Pancreas (tissue), 10 donors: ENCODE measurements at regions not wholly inside any gene's neighbourhood (a gene's known extent, or its start where the extent isn't known, plus 50 kb on each side); places are given as distances from the start of the nearest gene placed in this dataset.
A peak's percentile ranks its signal among the peaks of the same experiment; 100 is the strongest.

ENCODE experiments used
- ATAC-seq, 4 donors: fragments of 200-7000 bp; cut with Tn5 transposase; one replicate each; pipeline versions ENCODE4 v1.8.0 to v1.9.1; 2020; ENCODE audit warnings: mild to moderate bottlenecking in 4 of 4, moderate library complexity in 4 of 4
- DNase-seq, 6 donors: peaks; one replicate each; pipeline ENCODE4 v3.0.0-alpha.2; 2020
- FAIRE-seq: peaks from 2 replicates; lab custom pipeline; 2012; peaks lifted over from hg19 to GRCh38; lab: Jason Lieb, UNC
- H3K27ac ChIP-seq, 4 donors: fragments of 200-600 bp; sonication (generic); 1 replicate in 3 of 4; 2 replicates in 1 of 4; pipeline versions ENCODE4 v1.5.0 to v1.8.0; 2020
- H3K27me3 ChIP-seq, 4 donors: fragments of 200-600 bp; one replicate each; pipeline ENCODE4 v1.8.0; 2021
- H3K36me3 ChIP-seq, 3 donors: fragments of 200-600 bp; sonication (generic) in 1 of 3; one replicate each; pipeline versions ENCODE4 v1.5.0 to v1.8.0; 2020 to 2021
- H3K4me1 ChIP-seq, 3 donors: fragments of 200-600 bp; one replicate each; pipeline ENCODE4 v1.8.0; 2021
- H3K4me3 ChIP-seq, 4 donors: fragments of 200-600 bp; sonication (generic) in 2 of 4; one replicate each; pipeline versions ENCODE4 v1.5.0 to v1.8.0; 2020 to 2021
- H3K9me3 ChIP-seq, 4 donors: fragments of 200-600 bp; one replicate each; pipeline ENCODE4 v1.8.0; 2021
- CTCF ChIP-seq, 4 donors: fragments of 200-600 bp; sonication (generic) in 3 of 4; IDR thresholded peaks; one replicate each; pipeline versions ENCODE4 v1.5.0 to v1.8.0; 2021; ENCODE audit warnings: antibody characterized with exemption in 4 of 4
- WGBS, 2 donors: extraction: QIAGEN DNeasy Blood & Tissue Kit; methylation state at CpG; one replicate each; pipeline ENCODE4 v1.1.7; 2013; 5-methylcytosine and 5-hydroxymethylcytosine counted together
- intact Hi-C, 3 donors: fragments of 100-400 bp; cut with DNase I; formaldehyde crosslinking; loops; one replicate each; pipeline versions ENCODE4 v1.11.1 to v1.14.2; 2022
- donor health status: healthy with polysubstance abuse.
- donor health status: DM: no; HTN: no; CAD: no; lungs with moderate emphysema.
- donor health status: DM: no; HTN: no; CAD: no.
- donor health status: control.
- donor health status: control.
- donor health status: Bipolar disorder and iron deficiency.
- donor health status: DM: yes; HTN: yes; CAD: no.
- donor health status: DM: no; HTN: no; CAD: no.
- donor health status: DM: no; HTN: no; CAD: no.
- donor health status: DM: yes; HTN: yes; CAD: no.

- Histone ChIP-seq H3K4me1 (peaks cover 0 to 22% (median 8%) of the 10 kb centered on the region in 3 donors), H3K27me3 (no peaks in the 10 kb centered on the region), H3K9me3 (no peaks in the 10 kb centered on the region), H3K36me3 (no peaks in the 10 kb centered on the region), H3K27ac (no peak overlapping the region), H3K4me3 (no peak overlapping the region)
- ATAC-seq (no peak), DNase-seq (no peak), FAIRE-seq (no peak)
- WGBS, 2 donors, result 65 to 75% methylated on average over 3 of the region's 3 CpGs
- TF ChIP-seq CTCF (IDR thresholded peaks at IDR 0.05), result no peak
- intact Hi-C loops, result no loop called here
Measured at GRCh38 chr17:71325886-71326285, 794.9 kb upstream of the SOX9 start.

GRCh38 chr17:71327376-71328059, 793.3 kb upstream of the SOX9 start:
- WGBS, 2 donors, result 47 to 61% methylated on average over 5 of the region's 5 CpGs
- no peak for DNase-seq
- intact Hi-C loops, result no loop called here

GRCh38 chr17:71329310-71330098, 791.3 kb upstream of the SOX9 start:
- no peak for TF ChIP-seq CTCF (IDR thresholded peaks at IDR 0.05)
- peak overlapping the region in 1 of 4 donors; percentile 28 for H3K27ac ChIP-seq
- H3K27me3 ChIP-seq, result no peaks in the 10 kb centered on the region
- no peaks in the 10 kb centered on the region for H3K9me3 ChIP-seq
- ATAC-seq (peak; percentile 61 to 83 (median 80)), FAIRE-seq (no peak), DNase-seq (no peak)
- H3K4me3 ChIP-seq, result no peak overlapping the region
- whole genome bisulfite sequencing, 2 donors, result 17% methylated on average over 5 of the region's 5 CpGs
- intact Hi-C loops, result no loop called here
- no peaks in the 10 kb centered on the region for H3K36me3 ChIP-seq
- peaks cover 0 to 22% (median 8%) of the 10 kb centered on the region in 3 donors for H3K4me1 ChIP-seq

More at GRCh38 chr17:71327376-71328059, 793.3 kb upstream of the SOX9 start:
- H3K36me3 ChIP-seq, result no peaks in the 10 kb centered on the region
- no peak overlapping the region for H3K27ac ChIP-seq
- peaks cover 0 to 22% (median 8%) of the 10 kb centered on the region in 3 donors for H3K4me1 ChIP-seq
- FAIRE-seq (no peak), ATAC-seq (peak in 2 of 4 donors; percentile 16 to 25)
- no peaks in the 10 kb centered on the region for H3K27me3 ChIP-seq
- TF ChIP-seq CTCF (IDR thresholded peaks at IDR 0.05), result no peak
- no peaks in the 10 kb centered on the region for H3K9me3 ChIP-seq
- H3K4me3 ChIP-seq, result no peak overlapping the region

GRCh38 chr17:71330099-71330375, 790.8 kb upstream of the SOX9 start:
- WGBS, 2 donors, result 41 to 45% methylated on average over 2 of the region's 2 CpGs
- Histone ChIP-seq H3K27me3 (no peaks in the 10 kb centered on the region), H3K4me1 (peaks cover 0 to 22% (median 8%) of the 10 kb centered on the region in 3 donors), H3K9me3 (no peaks in the 10 kb centered on the region), H3K27ac (peak overlapping the region in 1 of 4 donors; percentile 28), H3K36me3 (no peaks in the 10 kb centered on the region), H3K4me3 (no peak overlapping the region)
- FAIRE-seq (no peak), ATAC-seq (peak in 2 of 4 donors; percentile 18 to 22), DNase-seq (no peak)
- intact Hi-C loops, result no loop called here
- TF ChIP-seq CTCF (IDR thresholded peaks at IDR 0.05), result no peak
